ENCODE measurements at regions not wholly inside any gene's neighbourhood (a gene's known extent, or its start where the extent isn't known, plus 50 kb on each side); places are given as distances from the start of the nearest gene placed in this dataset.
"Not testable (repeated sequence)": the region's sequence is repeated elsewhere in the genome, so short reads cannot be mapped to it uniquely, and the experiment has no call there.

DNA sequence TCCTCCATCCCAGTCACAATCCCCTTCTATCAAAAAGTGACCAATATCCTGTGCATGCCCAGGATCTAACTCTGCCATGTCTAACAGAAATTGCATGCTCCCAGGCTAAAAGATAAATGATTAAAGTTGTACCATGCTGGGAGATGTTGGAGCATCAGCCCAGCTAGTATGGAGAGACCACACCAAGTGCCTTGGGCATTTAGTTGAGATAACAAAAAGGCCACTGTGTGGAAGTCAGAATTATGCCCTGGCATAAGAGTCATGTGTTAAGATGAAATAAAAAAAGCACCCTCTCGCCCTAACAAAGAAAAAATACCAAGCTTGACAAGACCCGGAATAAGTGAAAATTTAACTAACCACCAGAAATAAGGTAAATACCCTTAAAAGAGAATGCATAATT lies 155.9 kb upstream of the CENPE start:
- intact Hi-C loops (cut with DNase I): no loop called here
- no peak for DNase-seq (ENCODE audit: low spot score)

DNA sequence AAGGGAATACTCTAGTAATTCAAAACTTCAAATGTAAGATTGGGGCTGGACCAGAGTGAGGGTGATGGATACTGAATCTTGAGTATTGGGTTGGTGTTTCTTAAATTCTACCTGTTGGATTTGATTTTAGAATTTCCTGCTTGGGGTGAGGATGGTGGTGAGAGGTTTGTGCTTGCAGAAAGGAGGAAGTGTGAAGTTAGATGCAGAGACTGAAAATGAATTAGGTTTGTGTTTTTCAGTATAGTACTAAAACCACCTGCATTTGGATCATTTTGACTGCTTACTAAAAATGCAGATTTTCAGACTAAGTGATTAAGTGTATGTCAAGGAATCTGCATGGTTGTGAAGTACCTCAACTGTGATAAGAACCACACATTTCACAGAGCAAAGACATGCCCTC lies 131.5 kb upstream of the CENPE start:
- intact Hi-C loops (cut with DNase I): no loop called here
- DNase-seq (ENCODE audit: low spot score): no peak

DNA sequence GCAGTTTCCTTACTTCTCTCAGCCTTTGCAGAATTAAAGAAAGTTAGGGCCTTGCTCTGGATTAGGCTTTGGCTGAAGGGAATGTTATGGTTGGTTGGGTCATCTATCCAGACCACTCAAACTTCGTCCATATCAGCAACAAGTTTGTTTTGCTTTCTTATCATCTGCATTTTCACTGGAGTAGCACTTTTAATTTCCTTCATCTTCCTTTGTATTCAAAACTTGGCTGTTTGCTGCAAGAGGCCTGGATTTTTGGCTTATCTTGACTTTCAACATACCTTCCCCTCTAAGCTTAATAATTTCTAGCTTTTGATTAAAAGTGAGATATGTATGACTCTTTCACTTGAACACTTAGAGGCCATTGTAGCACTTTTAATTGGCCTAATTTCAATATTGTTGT lies 126.7 kb upstream of the CENPE start:
- DNase-seq (ENCODE audit: low spot score): no peak
- intact Hi-C loops (cut with DNase I): no loop called here

DNA sequence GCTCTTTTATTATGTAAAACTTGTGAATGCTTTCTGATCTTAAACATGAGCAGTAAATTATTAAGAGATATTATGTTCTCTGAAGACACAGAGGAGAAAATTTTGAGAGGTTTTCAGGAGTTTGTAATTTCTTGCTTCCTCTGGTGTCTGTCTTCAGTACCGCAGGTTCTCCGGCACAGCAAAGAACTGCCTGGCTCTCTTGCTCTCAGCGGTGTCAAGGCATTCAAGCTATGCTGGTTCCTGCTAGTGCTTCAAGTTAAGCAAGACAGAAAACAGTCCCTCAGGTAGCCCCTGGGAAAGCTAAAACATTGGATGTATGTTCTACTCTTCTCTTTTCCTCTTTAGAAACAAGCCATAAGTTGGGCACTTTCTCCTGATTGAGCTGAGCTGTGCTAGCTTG lies 120.2 kb upstream of the CENPE start:
- intact Hi-C loops (cut with DNase I): no loop called here
- no peak for DNase-seq (ENCODE audit: low spot score)

DNA sequence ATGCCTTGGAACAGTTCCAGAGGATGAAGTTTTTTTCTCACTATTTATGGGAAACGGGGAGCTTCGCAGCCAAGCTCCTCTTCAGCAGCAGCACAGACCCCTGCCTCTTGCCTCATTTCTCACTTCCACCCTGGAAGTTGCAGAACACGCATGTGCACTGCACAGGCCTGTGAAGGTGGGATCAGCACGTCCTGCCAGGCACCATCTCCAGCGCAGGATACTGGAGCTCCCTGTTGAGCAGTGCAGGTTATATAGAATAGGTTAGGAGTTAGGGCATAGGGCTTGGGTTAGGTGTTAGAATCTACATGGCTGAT lies 110.1 kb upstream of the CENPE start:
- intact Hi-C loops (cut with DNase I): no loop called here
- DNase-seq (ENCODE audit: low spot score): no peak

- no peak for DNase-seq (ENCODE audit: low spot score)
- intact Hi-C loops (cut with DNase I): no loop called here
Observed at GRCh38 chr4:103307453-103308247, 109.5 kb upstream of the CENPE start.

GRCh38 chr4:103306870-103307375 lies 108.8 kb upstream of the CENPE start:
- no peak for DNase-seq (ENCODE audit: low spot score)
- intact Hi-C loops (cut with DNase I): no loop called here

- no peak for DNase-seq (ENCODE audit: low spot score)
- intact Hi-C loops (cut with DNase I): no loop called here
Observed at GRCh38 chr4:103305355-103305754, 107.2 kb upstream of the CENPE start.

GRCh38 chr4:103303011-103303410 lies 104.9 kb upstream of the CENPE start:
- DNase-seq (ENCODE audit: low spot score): no peak
- intact Hi-C loops (cut with DNase I): no loop called here

DNA sequence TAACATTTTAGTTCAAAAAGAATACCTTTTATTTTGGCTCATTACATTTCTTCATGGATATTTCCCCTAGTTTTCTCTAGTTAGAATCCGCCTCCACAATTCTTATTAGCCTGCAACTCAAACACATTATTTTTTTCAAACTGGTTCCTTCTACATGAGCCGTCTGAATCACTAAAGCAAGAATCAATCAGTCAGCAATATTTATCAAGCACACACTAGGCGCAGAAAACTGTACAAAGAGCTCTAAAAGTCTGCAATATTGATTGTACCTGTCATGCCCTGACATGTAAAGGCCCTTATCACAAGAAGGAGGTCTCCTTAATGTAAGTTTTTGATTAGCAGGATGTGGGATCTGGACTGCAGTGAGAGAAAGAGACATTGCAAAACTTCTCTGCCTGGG lies 94.8 kb upstream of the CENPE start:
- intact Hi-C loops (cut with DNase I): no loop called here
- no peak for DNase-seq (ENCODE audit: low spot score)

GRCh38 chr4:103292373-103292772 lies 94.2 kb upstream of the CENPE start:
- intact Hi-C loops (cut with DNase I): no loop called here

GRCh38 chr4:103289186-103289585 lies 91.0 kb upstream of the CENPE start:
- intact Hi-C loops (cut with DNase I): no loop called here

More at GRCh38 chr4:103292373-103292772, 94.2 kb upstream of the CENPE start:
- DNase-seq (ENCODE audit: low spot score): no peak

DNA sequence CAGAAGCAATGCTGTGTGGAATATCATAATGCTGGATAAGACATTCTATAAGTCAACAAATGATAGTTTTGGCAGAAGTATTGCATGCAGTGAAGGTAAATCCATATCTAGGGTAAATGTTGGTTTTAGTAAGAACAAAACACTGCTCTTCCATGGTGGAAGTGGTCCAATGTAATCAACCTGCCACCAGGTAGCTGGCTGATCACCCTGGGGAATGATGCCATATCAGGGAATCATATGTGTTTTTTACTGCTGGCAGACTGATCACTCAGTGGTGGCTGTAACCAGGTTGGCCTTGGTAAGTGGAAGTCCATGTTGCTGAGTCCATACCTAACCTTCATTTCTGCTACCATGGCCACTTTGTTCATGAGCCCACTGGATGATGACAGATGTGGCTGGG lies 74.0 kb upstream of the CENPE start:
- intact Hi-C loops (cut with DNase I): no loop called here
- DNase-seq (ENCODE audit: low spot score): no peak

More at GRCh38 chr4:103289186-103289585, 91.0 kb upstream of the CENPE start:
- DNase-seq (ENCODE audit: low spot score): no peak

GRCh38 chr4:103268746-103269145 lies 70.6 kb upstream of the CENPE start:
- no peak for DNase-seq (ENCODE audit: low spot score)
- intact Hi-C loops (cut with DNase I): no loop called here

GRCh38 chr4:103264905-103265304 lies 66.8 kb upstream of the CENPE start:
- DNase-seq (ENCODE audit: low spot score): no peak
- intact Hi-C loops (cut with DNase I): no loop called here

GRCh38 chr4:103256068-103256467 lies 57.9 kb upstream of the CENPE start:
- intact Hi-C loops (cut with DNase I): not testable (repeated sequence)

More at GRCh38 chr4:103256068-103256467, 57.9 kb upstream of the CENPE start:
- not testable (repeated sequence) for DNase-seq (ENCODE audit: low spot score)
